GM06990 (cell line): ENCODE measurements at regions not wholly inside any gene's neighbourhood (a gene's known extent, or its start where the extent isn't known, plus 50 kb on each side); places are given as distances from the start of the nearest gene placed in this dataset.

Source experiments
- DNase-seq: peaks from one replicate; pipeline ENCODE4 v3.0.0-alpha.2; 2011; ENCODE audit not compliant: insufficient read length; ENCODE audit errors: extremely low read depth
- H3K27me3 ChIP-seq: replicated peaks from 2 replicates; pipeline ENCODE4 v1.6.0; 2011; ENCODE audit warnings: low read length; ENCODE audit not compliant: control insufficient read depth, insufficient read depth
- H3K36me3 ChIP-seq: 2 replicates; pipeline ENCODE4 v1.5.1; 2011; ENCODE audit warnings: low read length; ENCODE audit not compliant: control insufficient read depth, insufficient read depth
- H3K4me3 ChIP-seq: replicated peaks from 2 replicates; pipeline ENCODE4 v1.5.1; 2011; ENCODE audit warnings: low read depth, mild to moderate bottlenecking, control low read depth, low read length
- TF ChIP-seq, protein P1 (sequence below): IDR thresholded peaks from 2 replicates; pipeline ENCODE4 v1.5.1; 2011; ENCODE audit warnings: low read length, control low read depth, mild to moderate bottlenecking, inconsistent platforms; ENCODE audit not compliant: insufficient read depth, poor library complexity, severe bottlenecking

DNA sequence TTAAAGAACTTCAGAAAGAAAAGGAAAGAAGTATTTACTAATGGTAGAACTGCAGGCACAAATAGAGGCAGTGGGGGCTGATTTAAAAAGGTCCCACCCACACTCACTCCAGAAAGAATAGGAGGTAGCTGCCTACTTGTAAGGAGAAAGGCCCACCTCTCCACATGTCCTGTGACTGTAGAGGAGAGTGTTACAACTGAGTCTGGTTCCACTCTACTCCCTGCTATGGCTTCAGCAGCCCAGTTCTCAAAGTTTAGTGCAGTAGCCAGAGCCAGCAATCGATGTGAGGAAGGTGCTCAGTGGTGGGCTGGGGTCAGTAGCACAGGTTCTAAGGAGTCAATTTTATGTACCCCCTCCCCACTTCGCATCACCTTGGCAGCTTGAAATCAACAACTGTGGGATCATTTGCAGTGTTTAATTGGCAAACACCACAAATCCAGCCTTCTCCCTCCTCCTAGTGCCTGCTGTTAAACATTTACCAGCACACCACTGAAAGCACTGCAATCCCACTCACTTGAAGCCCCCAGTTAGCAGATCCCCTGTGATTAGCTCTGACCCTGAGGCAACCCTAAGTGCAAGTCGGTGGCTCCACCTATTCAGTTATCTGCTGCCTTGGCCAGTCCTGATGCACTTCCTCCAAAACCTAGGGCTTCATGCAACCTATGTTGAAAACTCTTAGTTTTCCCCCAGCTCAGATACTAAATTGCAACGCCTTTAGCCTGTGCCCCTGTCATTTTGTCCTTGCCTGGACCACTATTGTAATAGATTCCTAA lies 146.6 kb downstream of the BBOX1 start:
- H3K36me3 ChIP-seq: no peaks in the 10 kb centered on the region
- TF ChIP-seq, protein P1, sequence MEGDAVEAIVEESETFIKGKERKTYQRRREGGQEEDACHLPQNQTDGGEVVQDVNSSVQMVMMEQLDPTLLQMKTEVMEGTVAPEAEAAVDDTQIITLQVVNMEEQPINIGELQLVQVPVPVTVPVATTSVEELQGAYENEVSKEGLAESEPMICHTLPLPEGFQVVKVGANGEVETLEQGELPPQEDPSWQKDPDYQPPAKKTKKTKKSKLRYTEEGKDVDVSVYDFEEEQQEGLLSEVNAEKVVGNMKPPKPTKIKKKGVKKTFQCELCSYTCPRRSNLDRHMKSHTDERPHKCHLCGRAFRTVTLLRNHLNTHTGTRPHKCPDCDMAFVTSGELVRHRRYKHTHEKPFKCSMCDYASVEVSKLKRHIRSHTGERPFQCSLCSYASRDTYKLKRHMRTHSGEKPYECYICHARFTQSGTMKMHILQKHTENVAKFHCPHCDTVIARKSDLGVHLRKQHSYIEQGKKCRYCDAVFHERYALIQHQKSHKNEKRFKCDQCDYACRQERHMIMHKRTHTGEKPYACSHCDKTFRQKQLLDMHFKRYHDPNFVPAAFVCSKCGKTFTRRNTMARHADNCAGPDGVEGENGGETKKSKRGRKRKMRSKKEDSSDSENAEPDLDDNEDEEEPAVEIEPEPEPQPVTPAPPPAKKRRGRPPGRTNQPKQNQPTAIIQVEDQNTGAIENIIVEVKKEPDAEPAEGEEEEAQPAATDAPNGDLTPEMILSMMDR: no peak
- no peak for DNase-seq
- H3K4me3 ChIP-seq: no peak overlapping the region
- peaks cover 3% of the 10 kb centered on the region; the same call in 1 of the 2 replicates for H3K27me3 ChIP-seq

DNA sequence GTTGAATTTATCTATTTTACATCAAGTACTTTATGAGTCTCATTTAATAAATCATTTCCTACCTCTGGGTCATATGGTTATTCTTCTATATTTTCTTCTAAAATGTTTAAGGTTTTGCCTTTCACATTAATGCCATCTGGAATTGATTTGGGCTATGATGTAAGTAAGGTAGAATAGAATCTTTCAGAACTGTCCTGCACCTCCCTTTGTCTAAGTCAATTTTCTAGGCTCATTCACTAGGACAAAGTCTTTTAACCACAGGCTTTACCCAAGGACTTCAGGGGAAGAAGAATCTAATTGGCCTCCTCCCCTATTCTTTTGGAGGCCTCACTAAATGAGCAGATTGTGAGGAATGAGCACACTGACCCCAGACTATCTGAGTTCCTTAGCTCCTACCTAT lies 146.0 kb downstream of the BBOX1 start:
- no peaks in the 10 kb centered on the region for H3K36me3 ChIP-seq
- TF ChIP-seq, protein P1: no peak
- no peak overlapping the region for H3K4me3 ChIP-seq
- peaks cover 3% of the 10 kb centered on the region; the same call in 1 of the 2 replicates for H3K27me3 ChIP-seq
- no peak for DNase-seq

DNA sequence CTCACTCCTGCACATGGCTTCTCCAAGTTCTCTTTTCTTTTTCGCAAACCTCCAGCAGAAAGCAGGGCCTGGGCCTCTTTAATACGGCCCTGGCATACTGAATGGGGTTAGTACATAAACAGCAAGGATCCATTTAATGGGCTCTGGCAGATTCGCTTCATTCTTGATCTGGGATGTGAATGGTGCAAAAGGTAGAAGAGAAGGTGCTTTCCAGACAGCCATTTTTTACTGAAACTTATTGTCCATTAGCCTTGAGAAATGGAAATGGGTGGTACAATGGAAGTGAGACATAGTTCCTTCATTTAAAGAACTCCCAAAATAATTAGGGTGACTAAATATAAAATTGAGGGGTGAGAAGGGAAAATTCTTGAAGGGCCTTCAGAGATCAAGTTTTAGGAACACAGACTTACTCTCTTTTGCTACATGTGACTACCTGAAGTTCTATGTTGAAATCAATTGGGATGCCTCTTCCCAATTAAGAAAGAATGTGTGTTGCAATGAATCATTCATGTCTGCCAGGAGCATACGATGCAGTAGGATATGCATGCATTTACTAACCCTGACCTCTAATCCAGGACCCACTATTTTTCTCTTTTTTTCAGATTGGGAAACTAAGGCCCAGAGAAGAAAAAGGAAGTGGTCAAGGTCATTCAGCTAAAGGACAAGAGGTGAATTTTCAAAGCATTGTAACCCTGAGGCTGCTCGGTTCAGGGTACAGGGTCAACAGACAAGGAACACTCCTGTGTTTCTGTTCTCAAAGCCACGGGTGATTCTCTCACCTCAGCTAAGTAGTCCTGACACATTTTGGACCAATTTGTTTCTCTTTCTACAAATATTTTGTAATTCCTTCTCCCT lies 144.1 kb downstream of the BBOX1 start:
- Histone ChIP-seq H3K4me3 (no peak overlapping the region), H3K36me3 (no peaks in the 10 kb centered on the region), H3K27me3 (peaks cover 3% of the 10 kb centered on the region; the same call in 1 of the 2 replicates)
- no peak for DNase-seq
- TF ChIP-seq, protein P1: no peak

DNA sequence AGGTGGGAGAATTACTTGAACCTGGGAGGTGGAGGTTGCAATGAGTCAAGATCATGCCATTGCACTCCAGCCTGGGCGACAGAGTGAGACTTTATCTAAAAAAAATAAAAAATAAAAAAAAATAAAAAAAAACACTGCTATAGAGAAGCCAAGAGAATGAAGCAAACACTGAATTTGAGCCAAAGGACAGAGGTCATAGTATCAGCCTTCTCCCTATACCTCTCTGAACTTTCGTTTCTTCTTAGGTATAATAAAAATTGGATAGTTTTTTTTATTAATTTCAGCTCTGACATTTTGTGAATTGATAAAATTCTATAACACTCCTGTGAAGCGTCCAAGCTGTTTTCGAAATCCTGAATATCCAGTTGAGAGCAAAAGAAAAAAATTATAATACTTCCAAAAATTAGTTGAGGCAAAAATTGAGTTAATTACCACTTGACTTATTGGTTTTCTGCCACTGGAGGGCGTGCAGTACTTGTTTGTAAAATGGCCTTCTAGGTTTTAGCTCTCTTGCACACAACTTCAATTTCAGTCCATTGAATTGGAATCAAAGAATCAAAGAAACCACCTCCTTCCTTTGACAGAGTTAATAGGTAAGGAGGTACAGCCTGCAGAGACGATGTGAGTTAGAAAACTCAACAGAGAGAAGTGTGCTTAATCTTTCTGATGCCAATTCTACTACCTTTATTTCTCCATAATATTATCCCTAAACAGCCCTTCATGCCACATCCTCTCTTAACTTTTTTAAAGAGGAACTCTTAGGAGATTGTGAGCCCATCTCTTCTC lies 143.2 kb downstream of the BBOX1 start:
- Histone ChIP-seq H3K4me3 (no peak overlapping the region), H3K36me3 (no peaks in the 10 kb centered on the region)
- TF ChIP-seq, protein P1: peak; percentile 64

DNA sequence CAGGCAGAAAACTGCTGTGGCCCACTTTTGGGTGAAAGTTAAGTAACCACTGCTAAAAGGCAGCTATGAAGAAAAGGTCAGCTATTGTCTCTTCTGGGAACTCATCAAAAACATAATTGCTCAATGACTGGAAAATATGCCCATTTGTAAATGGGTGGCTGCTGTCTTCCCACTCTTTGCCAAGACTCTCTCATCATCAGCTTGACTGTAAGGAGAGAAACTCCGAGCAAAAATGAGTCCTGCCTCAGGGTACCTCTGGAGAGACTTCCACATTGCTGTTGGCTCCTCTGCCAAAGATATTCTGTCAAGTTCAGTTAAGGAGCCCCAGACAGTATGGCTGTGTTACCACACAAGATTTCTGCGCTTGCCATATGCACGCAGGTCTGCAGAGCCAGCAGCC lies 138.7 kb downstream of the BBOX1 start:
- no peak overlapping the region for H3K4me3 ChIP-seq
- DNase-seq: no peak
- TF ChIP-seq, protein P1: no peak
- H3K36me3 ChIP-seq: no peaks in the 10 kb centered on the region
- no peaks in the 10 kb centered on the region for H3K27me3 ChIP-seq

More for the DNA sequence above, 143.2 kb downstream of the BBOX1 start:
- no peak for DNase-seq
- peaks cover 3% of the 10 kb centered on the region; the same call in 1 of the 2 replicates for H3K27me3 ChIP-seq
